B cell (primary cell): ENCODE measurements at regions not wholly inside any gene's neighbourhood (a gene's known extent, or its start where the extent isn't known, plus 50 kb on each side); places are given as distances from the start of the nearest gene placed in this dataset.

Source experiments
- CTCF ChIP-seq: fragments of 200-600 bp; IDR thresholded peaks from one replicate; pipeline ENCODE4 v1.8.0; 2022; ENCODE audit warnings: antibody characterized with exemption, mild to moderate bottlenecking
- EZH2 ChIP-seq: IDR thresholded peaks from 2 replicates; pipeline ENCODE4 v1.6.1; 2012; ENCODE audit warnings: borderline replicate concordance, low read depth, mild to moderate bottlenecking, moderate library complexity, low read length; ENCODE audit not compliant: insufficient read depth, poor library complexity, severe bottlenecking

GRCh38 chr12:9381619-9382018, 173.4 kb upstream of the PZP start:
- no peak for TF ChIP-seq CTCF
- no peak for TF ChIP-seq EZH2
